PFSK-1 (cell line): ENCODE measurements at regions not wholly inside any gene's neighbourhood (a gene's known extent, or its start where the extent isn't known, plus 50 kb on each side); places are given as distances from the start of the nearest gene placed in this dataset.

Source experiments
- FOXP2 ChIP-seq: optimal IDR thresholded peaks from 2 replicates; pipeline ENCODE3; 2011; ENCODE audit warnings: borderline replicate concordance, control low read depth, inconsistent platforms; ENCODE audit not compliant: insufficient read depth; ENCODE audit errors: extremely low read length, extremely low read depth
- POLR2AphosphoS5 ChIP-seq: IDR thresholded peaks from 2 replicates; pipeline ENCODE4 v1.6.1; 2012; ENCODE audit warnings: low read depth, mild to moderate bottlenecking, control low read depth, low read length, moderate library complexity
- SIN3A ChIP-seq: IDR thresholded peaks from 2 replicates; pipeline ENCODE4 v1.6.1; 2012; ENCODE audit warnings: mild to moderate bottlenecking, low read length, moderate library complexity, borderline replicate concordance; ENCODE audit not compliant: insufficient read depth
- TAF1 ChIP-seq: IDR thresholded peaks from 2 replicates; pipeline ENCODE4 v1.6.1; 2012; ENCODE audit warnings: low read length, control low read depth, borderline replicate concordance; ENCODE audit not compliant: insufficient read depth
- TF ChIP-seq, protein P1 (sequence below), 2 experiments: IDR thresholded peaks; 2 replicates each; pipeline versions ENCODE4 v1.6.1 to v1.8.0; 2011 to 2012; ENCODE audit warnings: low read depth in 2 of 2, low read length in 2 of 2, control low read depth in 1 of 2, inconsistent platforms in 1 of 2, mild to moderate bottlenecking in 1 of 2, moderate library complexity in 1 of 2; ENCODE audit not compliant: insufficient read depth in 1 of 2

DNA sequence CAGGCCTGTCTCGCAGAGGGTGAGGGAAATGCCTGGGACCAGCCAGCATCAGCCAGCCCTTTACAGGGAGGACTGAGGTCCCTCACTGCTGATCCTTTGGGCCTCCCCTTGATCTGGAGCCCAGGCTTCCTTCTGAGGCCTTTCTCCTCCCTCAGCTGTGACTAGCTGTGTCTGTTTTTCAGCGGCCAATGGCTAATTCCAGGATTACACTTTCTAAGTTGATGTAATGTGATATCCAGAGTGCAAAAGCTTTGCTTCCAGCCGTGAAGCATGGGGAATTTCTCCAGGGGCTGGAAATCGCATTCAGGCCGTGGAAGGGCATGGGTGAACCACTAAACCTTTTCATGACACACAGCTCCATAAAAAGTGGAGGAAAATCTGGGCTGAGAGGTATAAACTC lies 157.6 kb downstream of the SHQ1 start:
- TF ChIP-seq SIN3A (no peak), POLR2AphosphoS5 (no peak), TAF1 (no peak), FOXP2 (no peak)
- TF ChIP-seq, protein P1, sequence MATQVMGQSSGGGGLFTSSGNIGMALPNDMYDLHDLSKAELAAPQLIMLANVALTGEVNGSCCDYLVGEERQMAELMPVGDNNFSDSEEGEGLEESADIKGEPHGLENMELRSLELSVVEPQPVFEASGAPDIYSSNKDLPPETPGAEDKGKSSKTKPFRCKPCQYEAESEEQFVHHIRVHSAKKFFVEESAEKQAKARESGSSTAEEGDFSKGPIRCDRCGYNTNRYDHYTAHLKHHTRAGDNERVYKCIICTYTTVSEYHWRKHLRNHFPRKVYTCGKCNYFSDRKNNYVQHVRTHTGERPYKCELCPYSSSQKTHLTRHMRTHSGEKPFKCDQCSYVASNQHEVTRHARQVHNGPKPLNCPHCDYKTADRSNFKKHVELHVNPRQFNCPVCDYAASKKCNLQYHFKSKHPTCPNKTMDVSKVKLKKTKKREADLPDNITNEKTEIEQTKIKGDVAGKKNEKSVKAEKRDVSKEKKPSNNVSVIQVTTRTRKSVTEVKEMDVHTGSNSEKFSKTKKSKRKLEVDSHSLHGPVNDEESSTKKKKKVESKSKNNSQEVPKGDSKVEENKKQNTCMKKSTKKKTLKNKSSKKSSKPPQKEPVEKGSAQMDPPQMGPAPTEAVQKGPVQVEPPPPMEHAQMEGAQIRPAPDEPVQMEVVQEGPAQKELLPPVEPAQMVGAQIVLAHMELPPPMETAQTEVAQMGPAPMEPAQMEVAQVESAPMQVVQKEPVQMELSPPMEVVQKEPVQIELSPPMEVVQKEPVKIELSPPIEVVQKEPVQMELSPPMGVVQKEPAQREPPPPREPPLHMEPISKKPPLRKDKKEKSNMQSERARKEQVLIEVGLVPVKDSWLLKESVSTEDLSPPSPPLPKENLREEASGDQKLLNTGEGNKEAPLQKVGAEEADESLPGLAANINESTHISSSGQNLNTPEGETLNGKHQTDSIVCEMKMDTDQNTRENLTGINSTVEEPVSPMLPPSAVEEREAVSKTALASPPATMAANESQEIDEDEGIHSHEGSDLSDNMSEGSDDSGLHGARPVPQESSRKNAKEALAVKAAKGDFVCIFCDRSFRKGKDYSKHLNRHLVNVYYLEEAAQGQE (IDR thresholded peaks at IDR 0.05; ENCODE audit: insufficient read depth in 1 of 2, low read depth in 2 of 2, low read length in 2 of 2) = no peak
